ENCODE measurements at regions not wholly inside any gene's neighbourhood (a gene's known extent, or its start where the extent isn't known, plus 50 kb on each side); places are given as distances from the start of the nearest gene placed in this dataset.

GRCh38 chr1:4551706-4552105 is 102.7 kb upstream of the AJAP1 start:
- peaks cover 2% of the 10 kb centered on the region for H3K27me3 Mint-ChIP-seq
- peaks cover 1% of the 10 kb centered on the region for H3K9me3 Mint-ChIP-seq
- ATAC-seq (ENCODE audit: low read depth), result no peak
- no peak overlapping the region for H3K4me3 Mint-ChIP-seq
- no peak overlapping the region for H3K27ac Mint-ChIP-seq
- no peaks in the 10 kb centered on the region for H3K4me1 Mint-ChIP-seq
- no peak for DNase-seq
- POLR2A ChIA-PET, result no interaction called here
- H3K36me3 Mint-ChIP-seq, result no peaks in the 10 kb centered on the region

GRCh38 chr1:4553761-4554160 is 100.6 kb upstream of the AJAP1 start:
- Mint-ChIP-seq H3K36me3 (no peaks in the 10 kb centered on the region), H3K4me3 (no peak overlapping the region), H3K4me1 (no peaks in the 10 kb centered on the region), H3K9me3 (peaks cover 1% of the 10 kb centered on the region), H3K27ac (no peak overlapping the region), H3K27me3 (peaks cover 2% of the 10 kb centered on the region)
- ATAC-seq (ENCODE audit: low read depth), result no peak
- POLR2A ChIA-PET, result no interaction called here
- DNase-seq, result no peak

GRCh38 chr1:4554271-4554865 is 100.0 kb upstream of the AJAP1 start:
- Mint-ChIP-seq H3K27me3 (peaks cover 2% of the 10 kb centered on the region), H3K9me3 (peaks cover 1% of the 10 kb centered on the region), H3K4me3 (no peak overlapping the region), H3K27ac (no peak overlapping the region), H3K4me1 (no peaks in the 10 kb centered on the region), H3K36me3 (no peaks in the 10 kb centered on the region)
- no peak for DNase-seq
- no peak for ATAC-seq (ENCODE audit: low read depth)
- POLR2A ChIA-PET, result no interaction called here

GRCh38 chr1:4557949-4558348 is 96.5 kb upstream of the AJAP1 start:
- no peaks in the 10 kb centered on the region for H3K36me3 Mint-ChIP-seq

GRCh38 chr1:4561205-4561604 is 93.2 kb upstream of the AJAP1 start:
- Mint-ChIP-seq H3K27ac (no peak overlapping the region), H3K27me3 (peaks cover 2% of the 10 kb centered on the region), H3K9me3 (no peaks in the 10 kb centered on the region), H3K36me3 (no peaks in the 10 kb centered on the region), H3K4me3 (no peak overlapping the region), H3K4me1 (no peaks in the 10 kb centered on the region)
- DNase-seq (no peak), ATAC-seq (ENCODE audit: low read depth) (no peak)
- POLR2A ChIA-PET, result no interaction called here

More at GRCh38 chr1:4557949-4558348, 96.5 kb upstream of the AJAP1 start:
- Mint-ChIP-seq H3K4me3 (no peak overlapping the region), H3K4me1 (no peaks in the 10 kb centered on the region), H3K27me3 (peaks cover 5% of the 10 kb centered on the region), H3K27ac (no peak overlapping the region), H3K9me3 (peaks cover 1% of the 10 kb centered on the region)
- DNase-seq, result no peak
- no peak for ATAC-seq (ENCODE audit: low read depth)
- POLR2A ChIA-PET, result no interaction called here

- H3K36me3 Mint-ChIP-seq, result no peaks in the 10 kb centered on the region
- DNase-seq (no peak), ATAC-seq (ENCODE audit: low read depth) (no peak)
- H3K27ac Mint-ChIP-seq, result no peak overlapping the region
- peaks cover 2% of the 10 kb centered on the region for H3K27me3 Mint-ChIP-seq
- no peaks in the 10 kb centered on the region for H3K9me3 Mint-ChIP-seq
- no peaks in the 10 kb centered on the region for H3K4me1 Mint-ChIP-seq
- POLR2A ChIA-PET, result no interaction called here
- no peak overlapping the region for H3K4me3 Mint-ChIP-seq
Measured at GRCh38 chr1:4562321-4562720, 92.1 kb upstream of the AJAP1 start.

- Mint-ChIP-seq H3K27ac (no peak overlapping the region), H3K4me1 (no peaks in the 10 kb centered on the region), H3K9me3 (no peaks in the 10 kb centered on the region), H3K36me3 (no peaks in the 10 kb centered on the region), H3K4me3 (no peak overlapping the region), H3K27me3 (peaks cover 2% of the 10 kb centered on the region)
- ATAC-seq (ENCODE audit: low read depth), result no peak
- POLR2A ChIA-PET, result no interaction called here
- DNase-seq, result no peak
Measured at GRCh38 chr1:4563586-4563985, 90.8 kb upstream of the AJAP1 start.

- Mint-ChIP-seq H3K27me3 (peaks cover 2% of the 10 kb centered on the region), H3K4me1 (no peaks in the 10 kb centered on the region), H3K9me3 (no peaks in the 10 kb centered on the region), H3K4me3 (no peak overlapping the region), H3K27ac (no peak overlapping the region), H3K36me3 (no peaks in the 10 kb centered on the region)
- DNase-seq (no peak), ATAC-seq (ENCODE audit: low read depth) (no peak)
- POLR2A ChIA-PET, result no interaction called here
Measured at GRCh38 chr1:4564051-4564450, 90.4 kb upstream of the AJAP1 start.

GRCh38 chr1:4565166-4565565 is 89.2 kb upstream of the AJAP1 start:
- peaks cover 2% of the 10 kb centered on the region for H3K27me3 Mint-ChIP-seq
- no peak overlapping the region for H3K4me3 Mint-ChIP-seq
- no peaks in the 10 kb centered on the region for H3K9me3 Mint-ChIP-seq
- H3K4me1 Mint-ChIP-seq, result no peaks in the 10 kb centered on the region
- H3K36me3 Mint-ChIP-seq, result no peaks in the 10 kb centered on the region
- ATAC-seq (ENCODE audit: low read depth) (no peak), DNase-seq (no peak)
- POLR2A ChIA-PET, result no interaction called here
- H3K27ac Mint-ChIP-seq, result no peak overlapping the region

- POLR2A ChIA-PET, result no interaction called here
- DNase-seq (no peak), ATAC-seq (ENCODE audit: low read depth) (no peak)
- Mint-ChIP-seq H3K27ac (no peak overlapping the region), H3K36me3 (no peaks in the 10 kb centered on the region), H3K9me3 (no peaks in the 10 kb centered on the region), H3K4me1 (no peaks in the 10 kb centered on the region), H3K4me3 (no peak overlapping the region), H3K27me3 (peaks cover 2% of the 10 kb centered on the region)
Measured at GRCh38 chr1:4565801-4566449, 88.5 kb upstream of the AJAP1 start.

- H3K9me3 Mint-ChIP-seq, result no peaks in the 10 kb centered on the region
- H3K27ac Mint-ChIP-seq, result no peak overlapping the region
- POLR2A ChIA-PET, result no interaction called here
- DNase-seq (no peak), ATAC-seq (ENCODE audit: low read depth) (no peak)
- H3K4me1 Mint-ChIP-seq, result no peaks in the 10 kb centered on the region
- no peaks in the 10 kb centered on the region for H3K36me3 Mint-ChIP-seq
- H3K27me3 Mint-ChIP-seq, result no peaks in the 10 kb centered on the region
- H3K4me3 Mint-ChIP-seq, result no peak overlapping the region
Measured at GRCh38 chr1:4571263-4571662, 83.1 kb upstream of the AJAP1 start.

- H3K9me3 Mint-ChIP-seq, result no peaks in the 10 kb centered on the region
- H3K27ac Mint-ChIP-seq, result no peak overlapping the region
- no peak for ATAC-seq (ENCODE audit: low read depth)
- DNase-seq, result no peak
- H3K36me3 Mint-ChIP-seq, result no peaks in the 10 kb centered on the region
- no peaks in the 10 kb centered on the region for H3K4me1 Mint-ChIP-seq
- no peaks in the 10 kb centered on the region for H3K27me3 Mint-ChIP-seq
- POLR2A ChIA-PET, result no interaction called here
- no peak overlapping the region for H3K4me3 Mint-ChIP-seq
Measured at GRCh38 chr1:4573526-4573925, 80.9 kb upstream of the AJAP1 start.

GRCh38 chr1:4581807-4582206 is 72.6 kb upstream of the AJAP1 start:
- POLR2A ChIA-PET, result no interaction called here

GRCh38 chr1:4584449-4584848 is 70.0 kb upstream of the AJAP1 start:
- H3K27ac Mint-ChIP-seq, result no peak overlapping the region
- POLR2A ChIA-PET, result no interaction called here
- no peaks in the 10 kb centered on the region for H3K9me3 Mint-ChIP-seq
- ATAC-seq (ENCODE audit: low read depth) (no peak), DNase-seq (no peak)
- H3K4me1 Mint-ChIP-seq, result no peaks in the 10 kb centered on the region
- H3K27me3 Mint-ChIP-seq, result peaks cover 22% of the 10 kb centered on the region
- H3K4me3 Mint-ChIP-seq, result no peak overlapping the region
- H3K36me3 Mint-ChIP-seq, result no peaks in the 10 kb centered on the region

More at GRCh38 chr1:4581807-4582206, 72.6 kb upstream of the AJAP1 start:
- Mint-ChIP-seq H3K4me3 (no peak overlapping the region), H3K27ac (no peak overlapping the region), H3K36me3 (no peaks in the 10 kb centered on the region), H3K27me3 (peaks cover 23% of the 10 kb centered on the region), H3K4me1 (no peaks in the 10 kb centered on the region), H3K9me3 (no peaks in the 10 kb centered on the region)
- DNase-seq (no peak), ATAC-seq (ENCODE audit: low read depth) (no peak)

All from activated naive CD8-positive, alpha-beta T cell treated with anti-CD3 and anti-CD28 coated beads, Interleukin-2, amount 10 ng/mL, durations not matched to agents 7 days and 5 days (primary cell).